GM18511 (cell line): ENCODE measurements at regions not wholly inside any gene's neighbourhood (a gene's known extent, or its start where the extent isn't known, plus 50 kb on each side); places are given as distances from the start of the nearest gene placed in this dataset.
"Not testable (repeated sequence)": the region's sequence is repeated elsewhere in the genome, so short reads cannot be mapped to it uniquely, and the experiment has no call there.

Source experiments
- ATAC-seq: cut with Tn5 transposase; IDR thresholded peaks from one replicate; pipeline ENCODE4 v1.9.1; 2021; ENCODE audit warnings: mild to moderate bottlenecking, moderate library complexity; ENCODE audit not compliant: unreplicated experiment

DNA sequence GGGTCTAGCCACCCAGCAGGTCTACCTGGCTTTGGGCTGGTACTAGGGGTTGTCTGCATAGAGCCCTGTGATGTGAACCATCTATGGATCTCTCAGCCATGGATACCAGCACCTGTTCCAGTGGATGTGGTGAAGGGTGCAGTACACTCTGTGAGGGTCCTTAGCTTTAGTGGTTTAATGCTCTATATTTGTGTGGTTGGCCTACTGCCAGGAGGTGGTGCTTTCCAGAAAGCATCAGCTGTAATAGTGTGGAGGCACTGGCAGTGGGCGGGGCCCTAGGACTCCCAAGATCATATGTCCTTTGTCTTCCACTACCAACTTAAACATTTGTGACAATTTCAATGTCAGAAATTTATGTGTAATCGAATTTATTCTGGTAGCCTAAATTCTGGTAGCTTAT, 1065.1 kb downstream of the RPIA start:
- not testable (repeated sequence) for ATAC-seq

DNA sequence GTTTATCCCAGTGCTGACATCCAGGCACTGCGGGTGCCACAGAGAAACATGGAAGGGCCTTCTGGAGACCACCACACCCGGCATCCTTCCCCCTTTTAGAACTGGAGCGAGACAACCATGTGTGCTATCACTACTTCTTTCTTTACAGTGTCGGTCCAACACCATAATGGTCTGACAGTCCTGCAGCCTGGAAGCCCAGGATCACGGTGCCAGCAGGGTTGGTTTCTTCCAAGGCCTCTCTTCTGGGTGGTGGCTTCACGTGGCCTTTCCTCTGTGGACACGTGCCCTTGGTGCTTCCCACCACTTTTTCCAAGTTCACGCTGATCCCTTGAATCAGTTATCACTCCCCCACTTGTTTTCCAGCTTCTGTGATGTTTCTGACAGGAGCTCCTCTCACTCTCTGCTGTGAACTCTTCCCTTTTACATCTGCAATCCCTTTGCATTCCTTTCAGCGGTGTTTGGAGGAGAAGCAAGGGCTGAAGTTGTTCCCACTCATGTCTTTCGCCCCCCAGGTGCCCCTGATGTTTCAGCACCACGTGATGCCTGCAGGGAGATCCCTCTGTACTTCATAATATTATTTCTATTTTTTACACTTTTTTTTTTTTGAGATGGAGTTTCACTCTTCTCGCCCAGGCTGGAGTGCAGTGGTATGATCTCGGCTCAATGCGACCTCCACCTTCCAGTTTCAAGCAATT, 1067.0 kb downstream of the RPIA start:
- ATAC-seq = not testable (repeated sequence)

DNA sequence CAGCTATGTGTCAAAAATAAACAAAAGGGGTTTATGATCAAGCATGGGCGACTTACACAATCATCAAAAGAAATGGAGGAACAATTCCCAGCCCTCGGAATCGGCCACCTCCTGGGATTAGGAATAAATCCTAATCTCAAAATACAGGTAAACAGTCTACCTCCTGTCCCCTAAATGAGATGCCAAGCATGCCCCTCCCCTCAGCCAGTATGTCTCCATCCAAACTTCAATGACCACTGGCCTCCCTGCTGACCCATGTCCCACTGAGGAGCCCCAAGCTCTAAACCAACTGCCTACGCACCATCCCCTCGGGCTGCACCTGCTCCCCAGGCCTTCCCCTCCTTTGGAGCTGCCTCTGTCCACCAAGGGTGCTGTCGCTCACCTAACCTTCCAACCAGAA, 1069.3 kb downstream of the RPIA start:
- ATAC-seq = not testable (repeated sequence)

DNA sequence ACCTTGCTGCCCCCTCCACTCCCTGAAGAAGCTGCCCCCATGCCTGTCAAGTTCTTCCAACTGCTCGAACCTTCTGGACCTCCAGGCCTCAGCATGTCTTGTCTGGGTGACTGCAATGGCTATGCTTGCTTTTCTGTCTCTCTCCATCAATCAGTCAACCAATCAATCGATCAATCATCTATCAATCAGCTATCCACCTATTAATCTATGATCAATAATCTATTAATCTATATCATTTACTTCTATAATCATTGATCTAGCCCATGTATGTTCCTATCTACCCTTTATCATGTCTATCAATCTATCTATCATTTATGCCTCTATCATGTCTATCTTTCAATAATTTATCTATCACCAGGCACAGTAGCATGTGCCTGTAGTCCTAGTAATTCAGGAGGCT, 1069.7 kb downstream of the RPIA start:
- not testable (repeated sequence) for ATAC-seq

DNA sequence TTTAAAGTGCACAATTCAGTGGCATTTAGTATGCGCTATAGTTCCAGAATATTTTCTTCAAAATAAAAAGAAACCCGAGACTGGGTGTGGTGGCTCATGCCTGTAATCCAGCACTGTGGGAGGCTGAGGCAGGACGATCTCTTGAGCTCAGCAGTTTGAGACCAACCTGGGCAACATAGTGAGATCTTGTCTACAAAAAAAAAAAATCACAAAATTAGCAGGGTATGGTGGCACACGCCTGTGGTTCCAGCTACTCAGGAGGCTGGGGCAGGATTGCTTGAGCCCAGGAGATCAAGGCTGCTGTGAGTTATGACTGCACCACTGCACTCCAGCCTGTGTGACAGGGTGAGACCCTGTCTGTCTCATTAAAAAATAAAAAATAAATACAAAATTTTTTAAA, 1070.4 kb downstream of the RPIA start:
- not testable (repeated sequence) for ATAC-seq

DNA sequence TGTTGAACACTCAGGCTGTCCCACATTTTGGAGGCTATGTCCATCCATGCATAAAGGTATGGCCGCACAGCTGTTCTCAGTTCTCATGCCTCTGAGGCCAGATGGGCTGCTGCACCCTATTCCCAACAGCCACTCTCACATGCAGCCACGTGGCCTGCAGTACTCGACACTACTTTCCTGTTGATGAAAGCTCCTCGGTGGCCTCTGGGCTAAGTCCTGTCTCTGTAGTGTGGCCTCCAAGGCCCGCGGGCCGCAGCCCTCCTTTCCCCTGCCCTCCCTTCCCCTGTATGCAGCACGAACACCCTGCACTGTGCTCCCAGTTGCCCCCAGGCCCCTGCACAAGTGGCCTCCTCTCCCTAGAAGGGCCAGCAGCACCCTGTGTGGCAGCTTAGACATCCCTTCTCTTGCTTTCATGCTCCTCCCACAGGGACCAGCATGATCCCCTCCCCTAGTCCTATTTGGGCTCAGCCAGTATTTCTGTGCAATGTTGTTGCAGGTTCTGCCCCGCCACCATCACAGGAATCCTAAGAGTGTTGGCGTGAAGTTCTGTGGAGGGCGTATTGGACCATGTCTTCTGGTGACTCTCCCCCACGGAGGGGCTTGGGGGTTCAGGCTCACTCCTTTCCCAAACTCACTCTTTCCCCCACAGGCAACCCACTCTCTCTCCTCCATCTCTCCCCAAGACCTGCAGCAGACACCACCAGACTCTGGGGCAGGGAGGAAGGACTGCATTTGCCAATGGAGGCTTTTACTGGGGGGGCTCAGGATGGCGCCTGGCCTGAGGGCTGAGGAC, 1071.2 kb downstream of the RPIA start:
- ATAC-seq = not testable (repeated sequence)

GRCh38 chr2:89763254-89763580, 1071.7 kb downstream of the RPIA start:
- ATAC-seq = no peak

GRCh38 chr2:89763581-89764485, 1072.4 kb downstream of the RPIA start:
- ATAC-seq = no peak

- not testable (repeated sequence) for ATAC-seq
Measured at GRCh38 chr2:89764571-89765360, 1073.3 kb downstream of the RPIA start.

DNA sequence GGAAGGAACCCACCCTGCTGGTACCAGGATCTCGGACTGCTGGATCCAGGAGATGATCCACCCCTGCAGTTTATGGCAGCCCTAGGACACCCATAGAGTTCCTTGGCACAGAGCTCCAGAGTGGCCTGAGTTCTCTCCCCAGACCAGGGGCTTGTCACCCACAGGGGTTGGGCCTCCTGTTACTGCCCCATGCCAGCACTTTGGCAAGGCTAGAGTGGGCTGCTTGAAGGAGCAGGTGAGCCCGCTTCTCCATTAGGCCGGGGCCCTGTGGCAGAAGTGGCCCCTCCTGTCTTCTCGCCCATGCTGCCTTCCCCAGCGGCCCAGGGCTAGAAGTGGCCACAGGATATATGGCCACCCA, 1073.9 kb downstream of the RPIA start:
- ATAC-seq = not testable (repeated sequence)

DNA sequence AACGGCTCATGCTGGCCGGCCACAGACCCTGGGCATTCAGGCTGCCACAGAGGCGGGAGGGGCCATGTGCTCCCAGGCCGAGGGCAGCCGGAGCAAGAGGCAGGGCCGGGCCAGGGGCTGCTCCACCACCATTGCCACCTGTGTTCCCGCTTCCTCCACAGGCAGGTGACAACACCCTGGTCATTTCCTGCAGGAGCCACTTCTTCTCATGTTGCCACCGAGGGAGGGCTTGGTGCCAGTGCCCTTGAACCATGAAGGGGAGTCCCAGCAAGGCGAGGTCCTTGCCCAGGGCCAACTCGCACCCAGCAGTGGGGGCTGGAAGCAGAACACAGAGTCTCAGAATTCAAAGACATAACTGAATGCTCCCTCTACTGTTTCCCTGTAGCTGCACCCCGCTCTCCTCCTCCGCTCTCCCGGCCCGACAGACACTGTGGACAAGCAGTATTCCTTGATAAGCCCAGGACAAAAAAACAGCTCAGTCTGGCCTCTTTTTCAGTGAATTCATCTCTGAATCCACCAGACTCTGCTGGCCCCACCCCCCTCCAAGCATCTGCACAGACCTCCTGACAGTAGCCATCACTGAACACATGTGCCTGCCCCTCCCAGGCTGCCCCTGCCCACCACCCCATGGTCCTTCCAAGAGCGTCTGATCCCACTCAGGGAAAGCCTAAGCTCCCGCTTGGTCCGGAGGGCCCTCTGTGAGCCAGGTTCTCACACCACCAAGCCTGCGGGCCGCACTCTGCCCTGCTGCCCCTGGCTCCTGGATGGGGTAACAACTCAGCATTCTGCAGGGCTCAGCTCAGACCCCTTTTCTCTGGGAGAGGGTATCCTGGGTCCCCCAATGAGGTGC, 1074.9 kb downstream of the RPIA start:
- ATAC-seq = not testable (repeated sequence)

- ATAC-seq = not testable (repeated sequence)
Measured at GRCh38 chr2:89767058-89767457, 1075.6 kb downstream of the RPIA start.

- ATAC-seq = no peak
Measured at GRCh38 chr2:89767572-89768435, 1076.3 kb downstream of the RPIA start.

- no peak for ATAC-seq
Measured at GRCh38 chr2:89775885-89776284, 1084.4 kb downstream of the RPIA start.

DNA sequence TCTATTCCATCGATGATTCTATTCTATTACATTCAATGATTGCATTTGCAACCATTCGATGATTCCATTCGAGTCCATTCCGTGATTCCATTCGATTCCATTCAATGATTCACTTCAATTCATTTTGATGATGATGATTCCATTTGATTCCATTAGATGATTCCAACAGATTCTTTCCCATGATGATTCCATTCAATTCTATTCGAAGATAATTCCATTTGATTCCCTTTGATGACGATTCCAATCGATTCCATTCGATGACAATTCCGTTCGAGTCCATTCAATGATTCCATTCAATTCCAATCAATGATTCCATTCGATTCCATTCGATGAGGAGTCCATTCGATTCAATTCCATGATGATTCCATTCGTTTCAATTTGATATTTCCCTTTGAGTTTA, 1088.8 kb downstream of the RPIA start:
- no peak for ATAC-seq

- no peak for ATAC-seq
Measured at GRCh38 chr2:89781962-89782361, 1090.5 kb downstream of the RPIA start.

DNA sequence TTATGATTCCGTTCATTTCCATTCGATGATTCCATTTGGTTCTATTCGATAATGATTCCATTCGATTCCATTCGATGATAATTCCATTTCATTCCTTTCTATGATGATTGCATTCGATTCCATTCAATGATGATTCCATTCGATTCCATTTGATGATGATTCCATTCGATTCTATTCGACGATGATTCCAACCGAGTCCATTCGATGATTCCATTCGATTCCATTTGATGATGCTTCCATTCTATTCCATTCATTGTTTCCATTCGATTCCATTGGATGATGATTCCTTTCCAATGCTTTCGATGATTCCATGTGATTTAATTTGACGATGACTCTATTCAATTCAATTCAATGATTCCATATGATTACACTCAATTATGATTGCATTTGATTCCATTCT, 1093.5 kb downstream of the RPIA start:
- no peak for ATAC-seq

DNA sequence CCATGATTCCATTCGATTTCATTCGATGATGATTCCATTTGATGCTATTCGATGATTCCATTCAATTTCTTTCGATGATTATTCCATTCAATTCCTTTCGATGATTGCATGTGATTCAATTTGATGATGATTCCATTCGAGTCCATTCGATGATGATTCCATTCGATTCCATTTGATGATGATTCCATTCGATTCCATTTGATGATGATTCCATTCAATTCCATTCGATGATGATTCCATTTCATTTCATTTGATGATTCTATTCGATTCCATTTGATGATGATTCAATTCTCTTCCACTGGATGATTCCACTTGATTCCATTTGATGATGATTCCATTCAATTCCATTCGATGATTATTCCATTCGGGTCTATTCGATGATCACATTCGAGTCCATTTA, 1094.1 kb downstream of the RPIA start:
- not testable (repeated sequence) for ATAC-seq

DNA sequence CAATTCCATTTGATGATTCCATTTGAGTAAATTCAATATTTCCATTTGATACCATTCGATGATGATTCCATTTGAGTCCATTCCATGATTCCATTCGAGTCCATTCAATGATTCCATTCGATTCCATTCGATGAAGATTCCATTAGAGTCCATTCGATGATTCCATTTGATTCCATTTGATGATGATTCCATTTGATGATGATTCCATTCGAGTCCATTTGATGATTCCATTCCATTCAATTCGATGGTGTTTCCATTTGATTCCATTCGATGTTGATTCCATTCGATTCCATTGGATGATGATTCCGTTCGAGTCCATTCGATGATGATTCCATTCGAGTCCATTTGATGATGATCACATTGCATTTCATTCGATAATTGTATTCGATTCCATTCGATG, 1095.2 kb downstream of the RPIA start:
- ATAC-seq = not testable (repeated sequence)
